ENCODE measurements at regions not wholly inside any gene's neighbourhood (a gene's known extent, or its start where the extent isn't known, plus 50 kb on each side); places are given as distances from the start of the nearest gene placed in this dataset.
"Not testable (repeated sequence)": the region's sequence is repeated elsewhere in the genome, so short reads cannot be mapped to it uniquely, and the experiment has no call there.

GRCh38 chr14:89697281-89698060 is 257.1 kb downstream of the EFCAB11 start:
- DNase-seq: no peak

- DNase-seq: no peak
Measured at GRCh38 chr14:89695846-89696245, 258.7 kb downstream of the EFCAB11 start.

- DNase-seq: no peak
Measured at GRCh38 chr14:89690139-89690538, 264.4 kb downstream of the EFCAB11 start.

GRCh38 chr14:89689711-89690110 is 264.8 kb downstream of the EFCAB11 start:
- DNase-seq: not testable (repeated sequence)

GRCh38 chr14:89688507-89689211 is 265.9 kb downstream of the EFCAB11 start:
- DNase-seq: no peak

GRCh38 chr14:89687129-89687528 is 267.4 kb downstream of the EFCAB11 start:
- DNase-seq: not testable (repeated sequence)

GRCh38 chr14:89684139-89684538 is 267.1 kb upstream of the FOXN3 start:
- no peak for DNase-seq

GRCh38 chr14:89681086-89682018 is 264.3 kb upstream of the FOXN3 start:
- no peak for DNase-seq

- no peak for DNase-seq
Measured at GRCh38 chr14:89680156-89680555, 263.1 kb upstream of the FOXN3 start.

GRCh38 chr14:89678768-89679167 is 261.7 kb upstream of the FOXN3 start:
- no peak for DNase-seq

- no peak for DNase-seq
Measured at GRCh38 chr14:89675590-89675989, 258.6 kb upstream of the FOXN3 start.

- no peak for DNase-seq
Measured at GRCh38 chr14:89674936-89675335, 257.9 kb upstream of the FOXN3 start.

GRCh38 chr14:89674240-89674639 is 257.2 kb upstream of the FOXN3 start:
- DNase-seq: no peak

GRCh38 chr14:89673512-89674225 is 256.6 kb upstream of the FOXN3 start:
- no peak for DNase-seq

- DNase-seq: no peak
Measured at GRCh38 chr14:89672636-89673511, 255.8 kb upstream of the FOXN3 start.

GRCh38 chr14:89669193-89669592 is 252.2 kb upstream of the FOXN3 start:
- DNase-seq: no peak

- DNase-seq: no peak
Measured at GRCh38 chr14:89667983-89668382, 250.9 kb upstream of the FOXN3 start.

GRCh38 chr14:89665300-89666081 is 248.5 kb upstream of the FOXN3 start:
- DNase-seq: not testable (repeated sequence)

- no peak for DNase-seq
Measured at GRCh38 chr14:89661392-89661791, 244.4 kb upstream of the FOXN3 start.

- DNase-seq: not testable (repeated sequence)
Measured at GRCh38 chr14:89660625-89661233, 243.7 kb upstream of the FOXN3 start.
